Heart right ventricle (tissue), 16 donors: ENCODE measurements at regions not wholly inside any gene's neighbourhood (a gene's known extent, or its start where the extent isn't known, plus 50 kb on each side); places are given as distances from the start of the nearest gene placed in this dataset.

Source experiments
- ATAC-seq, 8 donors: fragments of 200-7000 bp; cut with Tn5 transposase; one replicate each; pipeline ENCODE4 v1.9.1; 2020; ENCODE audit warnings: mild to moderate bottlenecking in 8 of 8, moderate library complexity in 8 of 8, moderate number of reproducible peaks in 1 of 8
- DNase-seq, 2 donors: peaks; one replicate each; pipeline ENCODE4 v3.0.0-alpha.2; 2020
- H3K27ac ChIP-seq, 10 donors: fragments of 200-600 bp; sonication (generic) in 2 of 10; one replicate each; pipeline versions ENCODE4 v1.5.0 to v1.8.0; 2020 to 2022; ENCODE audit warnings: mild to moderate bottlenecking in 3 of 10
- H3K27me3 ChIP-seq, 7 donors: fragments of 200-600 bp; one replicate each; pipeline ENCODE4 v1.8.0; 2021 to 2022; ENCODE audit warnings: mild to moderate bottlenecking in 2 of 7
- H3K36me3 ChIP-seq, 9 donors: fragments of 200-600 bp; sonication (generic) in 1 of 9; one replicate each; pipeline versions ENCODE4 v1.5.0 to v1.8.0; 2020 to 2022; ENCODE audit warnings: mild to moderate bottlenecking in 2 of 9
- H3K4me1 ChIP-seq, 9 donors: fragments of 200-600 bp; sonication (generic) in 1 of 9; one replicate each; pipeline versions ENCODE4 v1.5.0 to v1.8.0; 2020 to 2022; ENCODE audit warnings: mild to moderate bottlenecking in 4 of 9
- H3K4me3 ChIP-seq, 10 donors: fragments of 200-600 bp; sonication (generic) in 2 of 10; one replicate each; pipeline versions ENCODE4 v1.5.0 to v1.8.0; 2020 to 2022; ENCODE audit warnings: mild to moderate bottlenecking in 7 of 10, moderate library complexity in 2 of 10
- H3K9me3 ChIP-seq, 11 donors: fragments of 200-600 bp in 10 of 11; sonication (generic) in 2 of 11; one replicate each; pipeline versions ENCODE4 v1.5.0 to v1.8.0; 2013 to 2022; ENCODE audit warnings: mild to moderate bottlenecking in 2 of 11, control low read depth in 1 of 11, moderate library complexity in 1 of 11
- WGBS, 2 donors: extraction: QIAGEN DNeasy Blood & Tissue Kit; methylation state at CpG; one replicate each; pipeline ENCODE4 v1.1.7; 2013; ENCODE audit warnings: inconsistent platforms in 1 of 2; 5-methylcytosine and 5-hydroxymethylcytosine counted together
- intact Hi-C, 10 donors: fragments of 100-400 bp; cut with DNase I; formaldehyde crosslinking; loops; one replicate each; pipeline versions ENCODE4 v1.11.1 to v1.14.2; 2022
- TF ChIP-seq, protein P1 (sequence below), 9 donors: fragments of 200-600 bp; sonication (generic) in 2 of 9; IDR thresholded peaks; one replicate each; pipeline versions ENCODE4 v1.5.0 to v1.8.0; 2021 to 2022; ENCODE audit warnings: antibody characterized with exemption in 9 of 9, mild to moderate bottlenecking in 5 of 9, moderate library complexity in 1 of 9
- donor health status: Arrhythmogenic right ventricular cardiomyopathy.
- donor health status: ischemic (EF 13 %, LVEDD 7.1; RV severe dilation, severe dysfunction).
- donor health status: healthy with polysubstance abuse.
- donor health status: DM: no; HTN: yes; CAD: no.
- donor health status: DM: no; HTN: no; CAD: no.
- donor health status: ischemic (EF 25% LVEDD 6.9; RV normal size, moderate dysfunction).
- donor health status: ischemic (EF 25% LVEDD 5.7; RV mildly dilated, moderate dysfunction).
- donor health status: healthy.
- donor health status: DM: yes; HTN: yes; CAD: no.
- donor health status: Ischemic cardiomyopathy.
- donor health status: ischemic (EF 35%, LVEDD 5.7; RV mildly dilated, moderate dysfunction).
- donor health status: nonischemic (EF 11% LVEDD 7.7; RV severe dilation, severe dysfunction).
- donor health status: DM: yes; HTN: yes; CAD: no.
- donor health status: PGD.
- donor health status: ischemic (EF 29% LVEDD 5.4; RV normal size, mild dysfunction).
- donor health status: nonischemic (EF 23%, LVEDD 6.1; RV moderate dilation, normal function).

- no peak overlapping the region for H3K27ac ChIP-seq
- H3K4me1 ChIP-seq, result no peaks in the 10 kb centered on the region
- peak in 5 of 8 donors; percentile 44 to 67 (median 65) for ATAC-seq
- H3K36me3 ChIP-seq, result no peaks in the 10 kb centered on the region
- no peak overlapping the region for H3K4me3 ChIP-seq
- TF ChIP-seq, protein P1, sequence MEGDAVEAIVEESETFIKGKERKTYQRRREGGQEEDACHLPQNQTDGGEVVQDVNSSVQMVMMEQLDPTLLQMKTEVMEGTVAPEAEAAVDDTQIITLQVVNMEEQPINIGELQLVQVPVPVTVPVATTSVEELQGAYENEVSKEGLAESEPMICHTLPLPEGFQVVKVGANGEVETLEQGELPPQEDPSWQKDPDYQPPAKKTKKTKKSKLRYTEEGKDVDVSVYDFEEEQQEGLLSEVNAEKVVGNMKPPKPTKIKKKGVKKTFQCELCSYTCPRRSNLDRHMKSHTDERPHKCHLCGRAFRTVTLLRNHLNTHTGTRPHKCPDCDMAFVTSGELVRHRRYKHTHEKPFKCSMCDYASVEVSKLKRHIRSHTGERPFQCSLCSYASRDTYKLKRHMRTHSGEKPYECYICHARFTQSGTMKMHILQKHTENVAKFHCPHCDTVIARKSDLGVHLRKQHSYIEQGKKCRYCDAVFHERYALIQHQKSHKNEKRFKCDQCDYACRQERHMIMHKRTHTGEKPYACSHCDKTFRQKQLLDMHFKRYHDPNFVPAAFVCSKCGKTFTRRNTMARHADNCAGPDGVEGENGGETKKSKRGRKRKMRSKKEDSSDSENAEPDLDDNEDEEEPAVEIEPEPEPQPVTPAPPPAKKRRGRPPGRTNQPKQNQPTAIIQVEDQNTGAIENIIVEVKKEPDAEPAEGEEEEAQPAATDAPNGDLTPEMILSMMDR (IDR thresholded peaks at IDR 0.05), result peak in 8 of 9 donors; percentile 39 to 64 (median 49)
- 25 to 29% methylated on average over 5 of the region's 5 CpGs for WGBS, 2 donors
- DNase-seq, result no peak
- intact Hi-C loops, result loop anchor here in 7 of 10 donors (1.0 to 10.0 kb wide), 5 partner anchors 523 to 885 kb away; no protein-coding TSS in a partner anchor
- no peaks in the 10 kb centered on the region for H3K9me3 ChIP-seq
- H3K27me3 ChIP-seq, result peaks cover 0 to 52% (median 15%) of the 10 kb centered on the region in 7 donors
These were observed 189.7 kb downstream of the SEC16B start for GRCh38 chr1:177780096-177780700.

- TF ChIP-seq, protein P1 (IDR thresholded peaks at IDR 0.05), result no peak
- WGBS, 2 donors, result 67% methylated on average over 10 of the region's 10 CpGs
- peaks cover 0 to 52% (median 14%) of the 10 kb centered on the region in 7 donors for H3K27me3 ChIP-seq
- no peak overlapping the region for H3K27ac ChIP-seq
- no peak overlapping the region for H3K4me3 ChIP-seq
- no peaks in the 10 kb centered on the region for H3K36me3 ChIP-seq
- DNase-seq (no peak), ATAC-seq (no peak)
- H3K4me1 ChIP-seq, result no peaks in the 10 kb centered on the region
- intact Hi-C loops, result loop anchor here in 2 of 10 donors (5.0 to 10.0 kb wide), 2 partner anchors 525 to 532 kb away; no protein-coding TSS in a partner anchor
- H3K9me3 ChIP-seq, result peaks cover 0 to 7% (median 0%) of the 10 kb centered on the region in 11 donors
These were observed 190.5 kb downstream of the SEC16B start for GRCh38 chr1:177779166-177779965.

- WGBS, 2 donors, result 70 to 75% methylated on average over 4 of the region's 4 CpGs
- Histone ChIP-seq H3K36me3 (no peaks in the 10 kb centered on the region), H3K4me1 (no peaks in the 10 kb centered on the region), H3K27me3 (peaks cover 0 to 33% (median 0%) of the 10 kb centered on the region in 7 donors), H3K9me3 (peaks cover 0 to 30% (median 11%) of the 10 kb centered on the region in 11 donors), H3K4me3 (no peak overlapping the region), H3K27ac (no peak overlapping the region)
- intact Hi-C loops, result loop anchor here in 2 of 10 donors (5.0 to 10.0 kb wide), 2 partner anchors 521 to 529 kb away; no protein-coding TSS in a partner anchor
- TF ChIP-seq, protein P1 (IDR thresholded peaks at IDR 0.05), result no peak
- ATAC-seq (no peak), DNase-seq (no peak)
These were observed 193.9 kb downstream of the SEC16B start for GRCh38 chr1:177775924-177776323.

DNA sequence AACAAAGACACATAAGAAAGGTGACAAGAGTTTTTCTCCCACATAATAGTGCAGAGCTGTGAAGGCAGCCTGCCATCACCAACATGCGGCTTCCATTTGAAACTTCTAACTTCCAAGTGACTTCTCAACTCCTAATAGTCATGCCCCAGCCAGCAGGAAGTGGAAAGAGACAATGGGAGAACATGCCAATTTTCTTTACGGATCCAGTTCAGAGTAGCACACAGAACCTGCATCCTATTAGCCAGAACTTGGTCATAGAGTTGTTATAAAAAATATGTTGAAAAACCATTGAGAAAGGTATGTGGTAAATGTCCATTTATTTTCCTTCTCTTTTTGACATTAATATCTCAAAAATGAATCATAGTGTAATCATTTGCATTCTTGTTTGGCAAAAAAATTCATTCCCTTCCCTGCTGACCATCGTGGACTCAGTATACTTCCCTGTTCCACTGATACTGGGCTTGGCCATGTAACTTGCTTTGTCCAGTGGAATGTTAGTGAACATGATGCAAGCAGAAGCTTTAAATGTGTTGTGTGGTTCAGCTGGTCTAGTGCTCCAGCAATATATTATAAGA, 197.4 kb downstream of the SEC16B start:
- intact Hi-C loops, result loop anchor here in 1 of 10 donors (10.0 kb wide), 1 partner anchor 518 kb away; no protein-coding TSS in a partner anchor
- no peak for DNase-seq
- Histone ChIP-seq H3K9me3 (peaks cover 0 to 30% (median 11%) of the 10 kb centered on the region in 11 donors), H3K4me1 (no peaks in the 10 kb centered on the region), H3K36me3 (no peaks in the 10 kb centered on the region), H3K27me3 (peaks cover 0 to 15% (median 0%) of the 10 kb centered on the region in 7 donors), H3K4me3 (no peak overlapping the region), H3K27ac (no peak overlapping the region)
- TF ChIP-seq, protein P1 (IDR thresholded peaks at IDR 0.05), result no peak
- ATAC-seq, result no peak
- 79 to 81% methylated on average over 3 of the region's 3 CpGs for WGBS, 2 donors
